ENCODE measurements at regions not wholly inside any gene's neighbourhood (a gene's known extent, or its start where the extent isn't known, plus 50 kb on each side); places are given as distances from the start of the nearest gene placed in this dataset.

GRCh38 chr16:86042393-86042792 is 143.4 kb downstream of the IRF8 start:
- DNase-seq: no peak

GRCh38 chr16:86042996-86043725 is 144.2 kb downstream of the IRF8 start:
- DNase-seq: no peak

GRCh38 chr16:86044241-86044671 is 145.3 kb downstream of the IRF8 start:
- DNase-seq: no peak

GRCh38 chr16:86044881-86045590 is 146.1 kb downstream of the IRF8 start:
- DNase-seq: peak; percentile 10

- no peak for DNase-seq
These were observed 146.6 kb downstream of the IRF8 start for GRCh38 chr16:86045591-86045971.

GRCh38 chr16:86046026-86046425 is 147.1 kb downstream of the IRF8 start:
- no peak for DNase-seq

- DNase-seq: no peak
These were observed 147.8 kb downstream of the IRF8 start for GRCh38 chr16:86046667-86047270.

GRCh38 chr16:86048221-86048620 is 149.3 kb downstream of the IRF8 start:
- DNase-seq: no peak

- no peak for DNase-seq
These were observed 150.1 kb downstream of the IRF8 start for GRCh38 chr16:86048882-86049585.

- no peak for DNase-seq
These were observed 150.7 kb downstream of the IRF8 start for GRCh38 chr16:86049641-86050040.

- no peak for DNase-seq
These were observed 151.1 kb downstream of the IRF8 start for GRCh38 chr16:86050111-86050510.

GRCh38 chr16:86050591-86051367 is 151.8 kb downstream of the IRF8 start:
- DNase-seq: no peak

- DNase-seq: no peak
These were observed 152.6 kb downstream of the IRF8 start for GRCh38 chr16:86051368-86052114.

- DNase-seq: no peak
These were observed 153.2 kb downstream of the IRF8 start for GRCh38 chr16:86052115-86052670.

GRCh38 chr16:86052926-86053325 is 154.0 kb downstream of the IRF8 start:
- no peak for DNase-seq

GRCh38 chr16:86059253-86060171 is 160.6 kb downstream of the IRF8 start:
- no peak for DNase-seq

- no peak for DNase-seq
These were observed 161.7 kb downstream of the IRF8 start for GRCh38 chr16:86060381-86061317.

- DNase-seq: no peak
These were observed 162.3 kb downstream of the IRF8 start for GRCh38 chr16:86061318-86061695.

- no peak for DNase-seq
These were observed 162.8 kb downstream of the IRF8 start for GRCh38 chr16:86061721-86062120.

All from NCI-H2029 treated with DMSO at 0.1 percent for 48 hours (cell line).